Activated T-cell treated with anti-CD3 and anti-CD28 coated beads, Interleukin-2, amount 50 U/mL, for 72 hours (primary cell): ENCODE measurements at regions not wholly inside any gene's neighbourhood (a gene's known extent, or its start where the extent isn't known, plus 50 kb on each side); places are given as distances from the start of the nearest gene placed in this dataset.
"Not testable (repeated sequence)": the region's sequence is repeated elsewhere in the genome, so short reads cannot be mapped to it uniquely, and the experiment has no call there.

Experiments used
- ATAC-seq, 2 donors: fragments of 150-1000 bp; cut with Tn5 transposase; replicated peaks in 1 of 2; 2 replicates each; pipeline ENCODE4 v1.10.0; 2021; ENCODE audit warnings: moderate library complexity in 2 of 2, mild to moderate bottlenecking in 1 of 2
- DNase-seq, 2 donors: peaks; one replicate each; pipeline ENCODE4 v3.0.0; 2021 to 2022; ENCODE audit warnings: mixed read lengths in 1 of 2
- H3K27ac Mint-ChIP-seq: one replicate; pipeline ENCODE4 v1.8.0; 2022; ENCODE audit warnings: mild to moderate bottlenecking, moderate library complexity, mixed read lengths
- H3K27me3 Mint-ChIP-seq: one replicate; pipeline ENCODE4 v1.8.0; 2022; ENCODE audit warnings: low read depth, mixed read lengths
- H3K36me3 Mint-ChIP-seq, 2 donors: one replicate each; pipeline ENCODE4 v1.8.0; 2022; ENCODE audit warnings: mixed read lengths in 2 of 2, mild to moderate bottlenecking in 1 of 2; ENCODE audit not compliant: insufficient read depth in 2 of 2
- H3K4me1 Mint-ChIP-seq: one replicate; pipeline ENCODE4 v1.8.0; 2022; ENCODE audit warnings: low read depth, mixed read lengths
- H3K4me3 Mint-ChIP-seq, 2 donors: one replicate each; pipeline ENCODE4 v1.8.0; 2022; ENCODE audit warnings: mild to moderate bottlenecking in 2 of 2, mixed read lengths in 2 of 2, moderate library complexity in 2 of 2
- H3K9me3 Mint-ChIP-seq, 2 donors: one replicate each; pipeline ENCODE4 v1.8.0; 2022; ENCODE audit warnings: mixed read lengths in 2 of 2

GRCh38 chr2:221973502-221973901 is 325.3 kb downstream of the PAX3 start:
- Mint-ChIP-seq H3K4me3 (no peak overlapping the region), H3K9me3 (peaks cover 0 to 1% of the 10 kb centered on the region in 2 donors), H3K36me3 (no peaks in the 10 kb centered on the region), H3K27me3 (no peaks in the 10 kb centered on the region), H3K4me1 (no peaks in the 10 kb centered on the region), H3K27ac (no peak overlapping the region)
- ATAC-seq = no peak
- no peak for DNase-seq

GRCh38 chr2:221972813-221973478 is 325.9 kb downstream of the PAX3 start:
- Mint-ChIP-seq H3K9me3 (peaks cover 0 to 1% of the 10 kb centered on the region in 2 donors), H3K4me3 (no peak overlapping the region), H3K27me3 (peaks cover 4% of the 10 kb centered on the region), H3K4me1 (no peaks in the 10 kb centered on the region), H3K27ac (no peak overlapping the region), H3K36me3 (no peaks in the 10 kb centered on the region)
- ATAC-seq = no peak
- DNase-seq = no peak

DNA sequence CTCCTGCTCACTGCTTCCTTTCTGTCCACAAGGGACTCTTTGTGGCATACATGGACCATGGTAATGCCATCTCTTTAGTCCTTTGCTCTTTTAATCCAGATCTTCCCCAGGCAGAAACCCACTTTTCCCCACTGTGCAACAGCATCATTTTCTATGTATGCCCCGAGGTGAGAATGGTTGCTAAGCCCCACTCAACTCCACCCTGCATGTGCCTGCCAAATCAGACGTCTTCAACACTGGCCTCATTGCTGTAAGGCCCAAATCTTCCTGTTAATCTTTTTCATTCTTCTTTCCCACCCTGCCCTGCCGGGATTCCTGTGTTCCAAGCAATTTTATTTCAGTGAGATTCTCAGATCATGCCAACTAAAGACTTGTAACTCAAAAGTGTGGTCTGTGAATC is 328.4 kb downstream of the PAX3 start:
- ATAC-seq (no peak), DNase-seq (no peak)
- no peak overlapping the region for H3K4me3 Mint-ChIP-seq
- peaks cover 0 to 1% of the 10 kb centered on the region in 2 donors for H3K9me3 Mint-ChIP-seq
- peaks cover 4% of the 10 kb centered on the region for H3K27me3 Mint-ChIP-seq
- H3K4me1 Mint-ChIP-seq = no peaks in the 10 kb centered on the region
- no peak overlapping the region for H3K27ac Mint-ChIP-seq
- no peaks in the 10 kb centered on the region for H3K36me3 Mint-ChIP-seq

DNA sequence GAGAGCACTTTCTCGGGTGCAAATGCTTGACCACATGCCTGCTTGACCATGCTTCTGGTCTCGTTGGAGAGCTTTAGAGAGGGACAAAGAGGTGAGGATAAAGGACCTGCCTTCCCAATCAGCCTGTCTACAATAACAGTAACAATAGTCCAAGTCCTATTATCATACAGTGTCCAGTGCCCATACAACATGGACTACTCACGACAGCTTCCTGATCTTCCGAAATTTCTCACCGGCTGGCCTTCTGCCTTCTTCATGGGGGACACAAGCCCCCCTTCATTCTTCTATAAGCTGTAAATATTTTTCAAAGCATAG is 329.0 kb downstream of the PAX3 start:
- Mint-ChIP-seq H3K4me3 (no peak overlapping the region), H3K27ac (no peak overlapping the region), H3K27me3 (peaks cover 4% of the 10 kb centered on the region), H3K9me3 (peaks cover 0 to 1% of the 10 kb centered on the region in 2 donors), H3K4me1 (no peaks in the 10 kb centered on the region), H3K36me3 (no peaks in the 10 kb centered on the region)
- no peak for DNase-seq
- ATAC-seq = no peak

GRCh38 chr2:221969087-221969829 is 329.5 kb downstream of the PAX3 start:
- Mint-ChIP-seq H3K4me1 (no peaks in the 10 kb centered on the region), H3K9me3 (no peaks in the 10 kb centered on the region), H3K27me3 (peaks cover 4% of the 10 kb centered on the region), H3K36me3 (no peaks in the 10 kb centered on the region), H3K4me3 (no peak overlapping the region), H3K27ac (no peak overlapping the region)
- DNase-seq (no peak), ATAC-seq (no peak)

GRCh38 chr2:221962186-221962585 is 336.6 kb downstream of the PAX3 start:
- Mint-ChIP-seq H3K4me3 (no peak overlapping the region), H3K27me3 (no peaks in the 10 kb centered on the region), H3K36me3 (no peaks in the 10 kb centered on the region), H3K9me3 (peaks cover 0 to 1% of the 10 kb centered on the region in 2 donors), H3K4me1 (no peaks in the 10 kb centered on the region), H3K27ac (no peak overlapping the region)
- no peak for ATAC-seq
- no peak for DNase-seq

- ATAC-seq = no peak
- no peak overlapping the region for H3K4me3 Mint-ChIP-seq
- H3K9me3 Mint-ChIP-seq = peaks cover 0 to 1% of the 10 kb centered on the region in 2 donors
- H3K27ac Mint-ChIP-seq = no peak overlapping the region
- no peaks in the 10 kb centered on the region for H3K4me1 Mint-ChIP-seq
- no peaks in the 10 kb centered on the region for H3K27me3 Mint-ChIP-seq
- no peak for DNase-seq
- H3K36me3 Mint-ChIP-seq = no peaks in the 10 kb centered on the region
Observed at GRCh38 chr2:221961561-221961960, 337.2 kb downstream of the PAX3 start.

GRCh38 chr2:221958224-221958623 is 340.6 kb downstream of the PAX3 start:
- Mint-ChIP-seq H3K27ac (no peak overlapping the region), H3K4me3 (no peak overlapping the region), H3K36me3 (no peaks in the 10 kb centered on the region), H3K9me3 (peaks cover 0 to 1% of the 10 kb centered on the region in 2 donors), H3K4me1 (no peaks in the 10 kb centered on the region), H3K27me3 (no peaks in the 10 kb centered on the region)
- no peak for ATAC-seq
- no peak for DNase-seq

GRCh38 chr2:221948076-221948475 is 350.7 kb downstream of the PAX3 start:
- H3K4me3 Mint-ChIP-seq = no peak overlapping the region
- no peak overlapping the region for H3K27ac Mint-ChIP-seq
- no peak for ATAC-seq
- DNase-seq = no peak
- no peaks in the 10 kb centered on the region for H3K36me3 Mint-ChIP-seq
- H3K27me3 Mint-ChIP-seq = no peaks in the 10 kb centered on the region
- H3K4me1 Mint-ChIP-seq = no peaks in the 10 kb centered on the region
- H3K9me3 Mint-ChIP-seq = no peaks in the 10 kb centered on the region

- ATAC-seq = not testable (repeated sequence)
Observed at GRCh38 chr2:221944452-221944851, 354.3 kb downstream of the PAX3 start.

DNA sequence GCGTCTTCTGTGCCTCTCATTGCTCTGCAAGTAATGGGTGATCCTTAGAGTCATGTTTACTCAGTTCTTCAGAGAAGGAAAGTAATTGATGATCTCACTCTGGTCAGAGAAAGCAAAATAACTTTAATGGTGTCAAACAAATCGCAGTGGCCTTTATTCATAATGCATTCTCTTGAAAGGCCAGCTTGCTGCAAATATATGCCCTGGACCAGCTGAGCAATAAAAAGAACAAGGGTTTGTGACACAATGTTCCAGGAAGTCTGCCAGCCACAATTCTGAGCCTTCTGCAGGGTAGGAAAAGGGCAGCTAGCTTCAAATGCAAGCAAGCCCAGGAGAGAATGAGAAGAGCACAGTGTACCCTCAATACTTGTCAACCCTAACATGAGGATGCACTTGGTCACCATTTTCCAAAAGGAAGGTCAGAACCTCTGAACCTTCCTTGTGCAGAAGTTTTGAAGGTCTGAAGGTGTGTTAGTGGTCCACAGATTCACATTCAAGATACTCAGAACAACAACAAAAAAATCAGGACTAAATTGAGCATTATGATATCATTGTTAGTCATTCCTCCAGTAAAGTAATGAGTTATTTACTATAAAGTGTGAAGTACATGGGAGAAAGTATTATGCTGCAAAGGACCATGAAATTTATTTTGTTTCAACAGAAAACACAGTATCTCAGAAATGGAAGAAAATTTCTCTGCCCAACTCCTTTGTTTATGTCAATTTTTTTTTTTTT is 355.6 kb downstream of the PAX3 start:
- no peaks in the 10 kb centered on the region for H3K4me1 Mint-ChIP-seq
- peaks cover 0 to 2% of the 10 kb centered on the region in 2 donors for H3K9me3 Mint-ChIP-seq
- DNase-seq (no peak), ATAC-seq (no peak)
- H3K36me3 Mint-ChIP-seq = no peaks in the 10 kb centered on the region
- H3K27me3 Mint-ChIP-seq = no peaks in the 10 kb centered on the region
- H3K27ac Mint-ChIP-seq = no peak overlapping the region
- H3K4me3 Mint-ChIP-seq = no peak overlapping the region

More at GRCh38 chr2:221944452-221944851, 354.3 kb downstream of the PAX3 start:
- H3K9me3 Mint-ChIP-seq, H3K27ac Mint-ChIP-seq, H3K4me1 Mint-ChIP-seq, DNase-seq, H3K4me3 Mint-ChIP-seq, H3K27me3 Mint-ChIP-seq, H3K36me3 Mint-ChIP-seq: not testable (repeated sequence)

GRCh38 chr2:221931251-221931991 is 359.3 kb upstream of the EPHA4 start:
- no peaks in the 10 kb centered on the region for H3K4me1 Mint-ChIP-seq
- DNase-seq = no peak
- no peak for ATAC-seq
- H3K4me3 Mint-ChIP-seq = no peak overlapping the region
- no peaks in the 10 kb centered on the region for H3K27me3 Mint-ChIP-seq
- H3K27ac Mint-ChIP-seq = no peak overlapping the region
- no peaks in the 10 kb centered on the region for H3K36me3 Mint-ChIP-seq
- H3K9me3 Mint-ChIP-seq = peaks cover 0 to 1% of the 10 kb centered on the region in 2 donors

GRCh38 chr2:221929259-221929658 is 357.2 kb upstream of the EPHA4 start:
- no peak for DNase-seq
- H3K36me3 Mint-ChIP-seq = no peaks in the 10 kb centered on the region
- H3K4me1 Mint-ChIP-seq = no peaks in the 10 kb centered on the region
- peaks cover 0 to 1% of the 10 kb centered on the region in 2 donors for H3K9me3 Mint-ChIP-seq
- H3K27me3 Mint-ChIP-seq = no peaks in the 10 kb centered on the region
- H3K4me3 Mint-ChIP-seq = no peak overlapping the region
- no peak for ATAC-seq
- H3K27ac Mint-ChIP-seq = no peak overlapping the region
